HL-60 (cell line): ENCODE measurements at regions not wholly inside any gene's neighbourhood (a gene's known extent, or its start where the extent isn't known, plus 50 kb on each side); places are given as distances from the start of the nearest gene placed in this dataset.

Experiments
- DNase-seq, 2 experiments: peaks; one replicate each; pipeline ENCODE4 v3.0.0-alpha.2; 2010 to 2020; ENCODE audit warnings: low read depth in 1 of 2, low spot score in 1 of 2
- H3K27ac ChIP-seq: fragments of 250-450 bp; sonication (Bioruptor Pico); replicated peaks from 2 replicates; pipeline ENCODE4 v1.5.1; 2020; ENCODE audit warnings: mild to moderate bottlenecking, moderate library complexity
- H3K27me3 ChIP-seq: fragments of 250-450 bp; sonication (Bioruptor Pico); 2 replicates; pipeline ENCODE4 v1.5.1; 2021; ENCODE audit warnings: mild to moderate bottlenecking, moderate library complexity; ENCODE audit not compliant: insufficient read depth, poor library complexity, severe bottlenecking
- H3K4me3 ChIP-seq: replicated peaks from 2 replicates; pipeline ENCODE4 v1.5.1; 2011; ENCODE audit warnings: mild to moderate bottlenecking, control low read depth, low read length; ENCODE audit not compliant: insufficient read depth
- CTCF ChIP-seq: IDR thresholded peaks from one replicate; pipeline ENCODE4 v1.5.1; 2011; ENCODE audit warnings: low read length, control low read depth, inconsistent platforms; ENCODE audit not compliant: insufficient read depth
- GABPA ChIP-seq: IDR thresholded peaks from 2 replicates; pipeline ENCODE4 v1.6.1; 2012; ENCODE audit warnings: low read depth
- POLR2AphosphoS5 ChIP-seq: IDR thresholded peaks from 2 replicates; pipeline ENCODE4 v1.6.1; 2012; ENCODE audit warnings: low read depth
- SPI1 ChIP-seq: IDR thresholded peaks from 2 replicates; pipeline ENCODE4 v1.6.1; 2012; ENCODE audit warnings: low read depth, mild to moderate bottlenecking, borderline replicate concordance
- TF ChIP-seq, protein P1 (sequence below): IDR thresholded peaks from 2 replicates; pipeline ENCODE4 v1.6.1; 2012; ENCODE audit warnings: low read depth; ENCODE audit not compliant: insufficient replicate concordance

DNA sequence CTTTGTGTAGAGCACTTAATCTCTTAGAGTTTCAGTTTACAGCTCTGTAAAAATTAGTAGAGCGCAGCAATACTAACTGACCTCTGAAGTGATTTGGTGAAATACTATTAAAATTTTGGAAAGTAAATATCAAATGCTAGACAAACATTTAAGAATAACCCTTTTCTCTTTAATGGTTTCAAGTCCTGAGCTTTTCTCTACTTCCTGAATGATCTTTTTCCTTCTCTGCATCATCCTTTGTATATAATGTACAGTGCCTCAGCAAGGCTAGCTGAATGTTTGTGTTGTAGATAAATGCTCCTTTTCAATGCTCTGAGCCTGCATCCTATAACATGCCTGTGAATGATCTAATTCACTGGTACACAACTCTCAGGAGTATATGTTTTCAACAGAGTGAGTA, 272.9 kb downstream of the ADGRL2 start:
- Histone ChIP-seq H3K27ac (no peak overlapping the region), H3K4me3 (no peak overlapping the region), H3K27me3 (no peaks in the 10 kb centered on the region)
- no peak for DNase-seq
- TF ChIP-seq GABPA (no peak), POLR2AphosphoS5 (no peak), SPI1 (no peak), CTCF (no peak)
- TF ChIP-seq, protein P1, sequence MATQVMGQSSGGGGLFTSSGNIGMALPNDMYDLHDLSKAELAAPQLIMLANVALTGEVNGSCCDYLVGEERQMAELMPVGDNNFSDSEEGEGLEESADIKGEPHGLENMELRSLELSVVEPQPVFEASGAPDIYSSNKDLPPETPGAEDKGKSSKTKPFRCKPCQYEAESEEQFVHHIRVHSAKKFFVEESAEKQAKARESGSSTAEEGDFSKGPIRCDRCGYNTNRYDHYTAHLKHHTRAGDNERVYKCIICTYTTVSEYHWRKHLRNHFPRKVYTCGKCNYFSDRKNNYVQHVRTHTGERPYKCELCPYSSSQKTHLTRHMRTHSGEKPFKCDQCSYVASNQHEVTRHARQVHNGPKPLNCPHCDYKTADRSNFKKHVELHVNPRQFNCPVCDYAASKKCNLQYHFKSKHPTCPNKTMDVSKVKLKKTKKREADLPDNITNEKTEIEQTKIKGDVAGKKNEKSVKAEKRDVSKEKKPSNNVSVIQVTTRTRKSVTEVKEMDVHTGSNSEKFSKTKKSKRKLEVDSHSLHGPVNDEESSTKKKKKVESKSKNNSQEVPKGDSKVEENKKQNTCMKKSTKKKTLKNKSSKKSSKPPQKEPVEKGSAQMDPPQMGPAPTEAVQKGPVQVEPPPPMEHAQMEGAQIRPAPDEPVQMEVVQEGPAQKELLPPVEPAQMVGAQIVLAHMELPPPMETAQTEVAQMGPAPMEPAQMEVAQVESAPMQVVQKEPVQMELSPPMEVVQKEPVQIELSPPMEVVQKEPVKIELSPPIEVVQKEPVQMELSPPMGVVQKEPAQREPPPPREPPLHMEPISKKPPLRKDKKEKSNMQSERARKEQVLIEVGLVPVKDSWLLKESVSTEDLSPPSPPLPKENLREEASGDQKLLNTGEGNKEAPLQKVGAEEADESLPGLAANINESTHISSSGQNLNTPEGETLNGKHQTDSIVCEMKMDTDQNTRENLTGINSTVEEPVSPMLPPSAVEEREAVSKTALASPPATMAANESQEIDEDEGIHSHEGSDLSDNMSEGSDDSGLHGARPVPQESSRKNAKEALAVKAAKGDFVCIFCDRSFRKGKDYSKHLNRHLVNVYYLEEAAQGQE: no peak

- TF ChIP-seq GABPA: no peak
- TF ChIP-seq, protein P1: no peak
- TF ChIP-seq SPI1: no peak
- TF ChIP-seq POLR2AphosphoS5: no peak
- no peak for TF ChIP-seq CTCF
- Histone ChIP-seq H3K4me3 (no peak overlapping the region), H3K27me3 (no peaks in the 10 kb centered on the region), H3K27ac (no peak overlapping the region)
- no peak for DNase-seq
Measured at GRCh38 chr1:82073071-82073470, 272.3 kb downstream of the ADGRL2 start.

DNA sequence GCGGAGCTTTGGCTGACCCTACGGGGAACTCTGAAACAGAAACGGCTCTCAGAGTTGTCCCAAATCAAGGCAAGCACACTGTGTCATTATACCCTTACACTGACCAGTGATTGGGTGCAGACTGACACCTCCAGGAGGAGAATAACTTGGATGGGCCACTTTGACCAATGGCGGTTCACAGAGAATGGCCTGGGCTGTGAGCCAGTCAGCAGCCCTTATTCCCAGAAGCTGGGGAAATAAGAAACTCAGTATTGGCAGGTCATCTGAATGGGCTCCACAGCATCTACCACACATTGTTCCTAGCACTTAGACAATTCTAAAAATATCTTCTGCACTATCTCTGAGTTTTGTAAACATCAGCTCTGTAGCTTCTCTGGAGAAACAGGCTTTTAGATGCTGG, 265.2 kb downstream of the ADGRL2 start:
- no peak for DNase-seq
- no peak overlapping the region for H3K4me3 ChIP-seq
- TF ChIP-seq POLR2AphosphoS5 (no peak), GABPA (no peak), SPI1 (no peak), CTCF (no peak)
- TF ChIP-seq, protein P1: no peak
- no peak overlapping the region for H3K27ac ChIP-seq
- H3K27me3 ChIP-seq: no peaks in the 10 kb centered on the region
